IPS DF 6.9 (cell line): ENCODE measurements at regions not wholly inside any gene's neighbourhood (a gene's known extent, or its start where the extent isn't known, plus 50 kb on each side); places are given as distances from the start of the nearest gene placed in this dataset.

Source experiments
- DNase-seq: peaks from one replicate; pipeline ENCODE4 v3.0.0-alpha.2; 2013; ENCODE audit warnings: low read depth, low spot score
- H3K27ac ChIP-seq: one replicate; pipeline ENCODE4 v1.5.1; 2013; ENCODE audit warnings: low read length, control low read depth
- H3K27me3 ChIP-seq: 2 replicates; pipeline ENCODE4 v1.6.1; 2013; ENCODE audit warnings: mild to moderate bottlenecking, low read length; ENCODE audit not compliant: control insufficient read depth, insufficient read depth
- H3K36me3 ChIP-seq: 2 replicates; pipeline ENCODE4 v1.6.1; 2013; ENCODE audit warnings: low read length; ENCODE audit not compliant: control insufficient read depth, insufficient read depth
- H3K4me1 ChIP-seq: 2 replicates; pipeline ENCODE4 v1.6.1; 2013; ENCODE audit warnings: low read length; ENCODE audit not compliant: control insufficient read depth, insufficient read depth
- H3K4me3 ChIP-seq: 2 replicates; pipeline ENCODE4 v1.5.1; 2013; ENCODE audit warnings: mild to moderate bottlenecking, low read length
- H3K9me3 ChIP-seq: 2 replicates; pipeline ENCODE4 v1.6.1; 2013; ENCODE audit warnings: low read length, inconsistent platforms; ENCODE audit not compliant: control insufficient read depth, insufficient read depth
- WGBS: extraction: QIAGEN DNeasy Blood & Tissue Kit; methylation state at CpG from one replicate; pipeline ENCODE4 v1.1.7; 2013; ENCODE audit warnings: mixed read lengths, missing lambda C conversion rate; ENCODE audit not compliant: insufficient read length, insufficient coverage; 5-methylcytosine and 5-hydroxymethylcytosine counted together

DNA sequence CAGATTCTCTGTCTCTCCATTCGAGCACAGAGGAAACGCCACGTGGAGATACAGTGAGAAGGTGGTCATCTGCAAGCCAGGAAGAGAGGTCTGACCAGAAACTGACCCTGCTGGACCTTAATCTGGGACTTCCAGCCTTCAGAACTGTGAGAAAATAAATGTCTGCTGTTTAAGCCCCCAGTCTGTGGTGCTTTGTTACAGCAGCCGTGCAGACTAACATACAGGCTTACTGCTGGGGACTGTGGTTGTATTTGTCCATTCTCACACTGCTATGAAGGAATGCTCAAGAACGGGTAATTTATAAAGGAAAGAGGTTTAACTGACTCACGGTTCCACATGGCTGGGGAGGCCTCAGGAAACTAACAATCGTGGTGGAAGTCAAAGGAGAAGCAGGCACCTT is 432.7 kb downstream of the IRS1 start:
- WGBS, result no CpG with 5 or more reads among the region's 7 CpGs
- Histone ChIP-seq H3K36me3 (no peaks in the 10 kb centered on the region), H3K4me1 (0 out of 2 replicates have a peak, but pooled peaks cover 1% of the 10 kb centered on the region), H3K27ac (no peak overlapping the region), H3K4me3 (no peak overlapping the region), H3K27me3 (no peaks in the 10 kb centered on the region), H3K9me3 (no peaks in the 10 kb centered on the region)
- DNase-seq, result no peak

DNA sequence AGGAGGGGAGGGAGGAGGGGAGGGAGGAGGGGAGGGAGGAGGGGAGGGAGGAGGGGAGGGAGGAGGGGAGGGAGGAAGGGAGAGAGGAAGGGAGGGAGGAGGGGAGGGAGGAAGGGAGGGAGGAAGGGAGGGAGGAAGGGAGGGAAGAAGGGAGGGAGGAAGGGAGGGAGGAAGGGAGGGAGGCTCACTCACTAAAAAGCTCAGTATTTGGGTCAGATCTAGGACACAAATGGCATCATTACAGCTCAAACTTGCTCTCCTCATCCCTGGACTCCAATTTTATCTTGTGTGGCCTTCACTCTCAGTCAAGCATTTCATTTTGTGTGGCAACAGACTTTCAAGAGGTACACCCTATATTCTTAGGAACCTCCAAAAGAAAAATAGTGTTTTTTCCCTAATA is 435.4 kb downstream of the IRS1 start:
- DNase-seq, result no peak
- no peaks in the 10 kb centered on the region for H3K4me1 ChIP-seq
- H3K36me3 ChIP-seq, result no peaks in the 10 kb centered on the region
- H3K4me3 ChIP-seq, result no peak overlapping the region
- no peaks in the 10 kb centered on the region for H3K9me3 ChIP-seq
- H3K27me3 ChIP-seq, result no peaks in the 10 kb centered on the region
- no peak overlapping the region for H3K27ac ChIP-seq

DNA sequence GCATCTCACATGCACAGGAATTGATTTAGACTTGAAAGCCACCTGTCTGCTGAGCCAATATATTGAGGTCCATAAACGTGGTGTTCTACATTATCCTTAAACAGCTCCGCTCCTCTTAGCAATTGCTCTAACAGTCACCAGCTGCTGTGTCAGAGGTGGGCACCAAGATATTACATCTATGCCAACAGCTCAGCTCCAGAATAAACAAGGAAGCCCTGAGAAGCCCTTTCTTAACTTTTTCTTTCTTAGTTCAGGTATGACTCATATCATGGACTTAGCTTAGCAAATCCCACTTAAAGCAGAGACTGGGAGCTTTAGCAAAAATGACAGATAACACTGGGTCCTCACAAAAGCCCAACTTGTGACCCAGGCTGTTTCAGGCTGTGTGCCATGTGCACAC is 436.6 kb downstream of the IRS1 start:
- no CpG with 5 or more reads among the region's 2 CpGs for WGBS
- no peaks in the 10 kb centered on the region for H3K36me3 ChIP-seq
- no peaks in the 10 kb centered on the region for H3K27me3 ChIP-seq
- no peaks in the 10 kb centered on the region for H3K9me3 ChIP-seq
- no peak for DNase-seq
- H3K27ac ChIP-seq, result no peak overlapping the region
- no peak overlapping the region for H3K4me3 ChIP-seq
- no peaks in the 10 kb centered on the region for H3K4me1 ChIP-seq

DNA sequence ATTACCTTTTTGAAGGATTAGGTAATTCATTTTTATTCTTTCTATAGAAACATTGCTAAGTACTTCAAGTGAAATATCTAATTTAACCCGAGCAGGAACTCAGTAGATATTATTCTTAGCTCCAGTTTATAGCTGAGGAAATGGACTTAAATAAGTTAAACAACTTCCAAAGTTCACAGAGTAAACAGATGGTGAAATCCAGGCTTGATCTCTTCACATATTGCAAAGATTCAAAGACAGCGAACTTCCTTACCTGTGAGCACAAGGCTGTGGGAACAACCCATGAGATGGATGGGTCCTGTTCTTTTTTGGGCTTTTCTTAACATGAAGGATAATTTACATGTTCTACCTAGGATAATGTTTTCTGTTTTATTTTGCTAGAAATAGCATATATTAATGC is 439.0 kb downstream of the IRS1 start:
- no peak overlapping the region for H3K27ac ChIP-seq
- no CpG with 5 or more reads among the region's 2 CpGs for WGBS
- no peaks in the 10 kb centered on the region for H3K9me3 ChIP-seq

DNA sequence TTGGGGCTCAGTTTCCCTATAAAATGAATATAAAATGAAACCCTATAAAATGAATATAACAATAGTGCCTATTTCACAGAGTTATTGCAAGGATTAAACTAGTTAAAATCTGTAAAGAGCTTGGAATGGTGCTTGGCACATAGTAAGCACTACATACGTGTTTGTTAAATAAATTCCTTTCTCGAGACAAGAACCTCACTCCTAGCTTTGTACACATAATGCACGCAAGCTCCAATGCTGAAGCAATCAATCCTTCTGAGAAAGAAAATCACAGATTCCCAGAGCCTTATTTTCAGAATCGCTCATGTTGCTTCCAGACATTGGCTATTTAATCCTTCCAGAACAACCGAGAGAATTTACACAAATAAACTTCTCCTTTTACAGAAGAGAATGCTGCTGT is 440.9 kb downstream of the IRS1 start:
- no peaks in the 10 kb centered on the region for H3K4me1 ChIP-seq
- no peak overlapping the region for H3K4me3 ChIP-seq
- WGBS, result no CpG with 5 or more reads among the region's 5 CpGs
- H3K27me3 ChIP-seq, result no peaks in the 10 kb centered on the region
- no peak for DNase-seq
- no peaks in the 10 kb centered on the region for H3K9me3 ChIP-seq
- H3K36me3 ChIP-seq, result no peaks in the 10 kb centered on the region
- no peak overlapping the region for H3K27ac ChIP-seq

More for the DNA sequence above, 439.0 kb downstream of the IRS1 start:
- no peak for DNase-seq
- H3K27me3 ChIP-seq, result no peaks in the 10 kb centered on the region
- no peak overlapping the region for H3K4me3 ChIP-seq
- no peaks in the 10 kb centered on the region for H3K4me1 ChIP-seq
- H3K36me3 ChIP-seq, result no peaks in the 10 kb centered on the region

DNA sequence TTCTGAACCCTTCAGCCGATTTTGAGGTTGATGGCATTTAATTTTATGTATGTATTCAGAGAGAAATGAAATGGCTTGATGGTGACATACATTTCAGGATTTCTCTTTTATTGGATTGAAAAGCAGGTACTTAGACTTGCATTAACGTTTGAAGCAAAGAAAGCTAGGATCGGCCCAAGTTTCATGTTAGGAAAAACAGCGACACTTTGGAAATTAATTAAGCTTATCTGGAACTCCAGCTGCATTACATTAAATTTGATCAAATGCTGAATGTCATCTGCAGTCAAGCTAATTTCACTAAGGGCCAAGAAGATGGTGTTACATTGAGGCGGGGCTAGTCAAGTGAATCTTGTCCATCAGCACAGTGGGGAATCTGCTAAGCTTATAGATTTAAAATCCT is 441.8 kb downstream of the IRS1 start:
- Histone ChIP-seq H3K27ac (no peak overlapping the region), H3K4me1 (no peaks in the 10 kb centered on the region), H3K36me3 (no peaks in the 10 kb centered on the region), H3K9me3 (no peaks in the 10 kb centered on the region), H3K4me3 (no peak overlapping the region), H3K27me3 (no peaks in the 10 kb centered on the region)
- DNase-seq, result no peak
- WGBS, result no CpG with 5 or more reads among the region's 5 CpGs

DNA sequence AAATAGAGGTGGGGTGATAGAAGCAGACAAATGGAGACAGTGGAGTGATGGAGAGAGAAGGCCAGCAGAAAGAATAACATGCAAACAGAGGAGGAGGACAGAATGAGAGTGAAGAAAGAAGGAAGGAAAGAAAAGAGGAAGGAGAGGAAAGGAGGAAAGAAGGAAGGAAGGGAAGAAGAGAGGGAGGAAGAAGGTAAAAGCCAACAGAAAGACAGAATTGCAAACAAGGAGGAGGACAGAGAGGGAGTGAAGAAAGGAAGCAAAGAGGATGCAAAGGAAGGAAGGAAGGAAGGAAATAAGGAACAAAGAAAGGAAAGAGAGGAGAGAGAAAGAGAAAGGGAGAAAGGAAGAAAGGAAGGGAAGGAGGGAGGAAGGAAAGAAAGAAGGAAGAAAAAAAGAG is 444.0 kb downstream of the IRS1 start:
- Histone ChIP-seq H3K4me1 (no peaks in the 10 kb centered on the region), H3K9me3 (no peaks in the 10 kb centered on the region), H3K27me3 (no peaks in the 10 kb centered on the region), H3K36me3 (no peaks in the 10 kb centered on the region), H3K4me3 (no peak overlapping the region), H3K27ac (no peak overlapping the region)
- DNase-seq, result no peak

DNA sequence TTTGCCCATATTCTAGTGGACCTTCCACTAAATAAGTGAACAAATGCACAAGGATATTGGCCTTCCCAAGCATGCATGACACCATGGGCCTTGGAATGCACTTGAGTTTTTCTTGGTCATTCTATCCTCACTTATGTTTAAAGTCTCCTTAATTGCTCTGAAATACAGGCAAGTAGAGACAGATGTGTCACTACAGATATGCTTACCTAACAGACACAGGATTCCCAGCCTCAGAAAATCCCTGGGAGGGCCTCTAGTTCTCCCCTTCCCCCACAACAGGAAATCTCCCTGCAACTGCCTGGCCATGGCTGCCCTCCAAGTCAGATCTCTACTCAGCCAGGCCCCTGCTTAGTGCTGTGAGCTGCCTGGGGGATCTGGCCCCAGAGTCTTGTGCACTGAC is 445.2 kb downstream of the IRS1 start:
- H3K4me3 ChIP-seq, result no peak overlapping the region
- no peaks in the 10 kb centered on the region for H3K9me3 ChIP-seq
- H3K4me1 ChIP-seq, result no peaks in the 10 kb centered on the region
- H3K27ac ChIP-seq, result no peak overlapping the region
- no peak for DNase-seq
- H3K27me3 ChIP-seq, result no peaks in the 10 kb centered on the region
- H3K36me3 ChIP-seq, result no peaks in the 10 kb centered on the region

DNA sequence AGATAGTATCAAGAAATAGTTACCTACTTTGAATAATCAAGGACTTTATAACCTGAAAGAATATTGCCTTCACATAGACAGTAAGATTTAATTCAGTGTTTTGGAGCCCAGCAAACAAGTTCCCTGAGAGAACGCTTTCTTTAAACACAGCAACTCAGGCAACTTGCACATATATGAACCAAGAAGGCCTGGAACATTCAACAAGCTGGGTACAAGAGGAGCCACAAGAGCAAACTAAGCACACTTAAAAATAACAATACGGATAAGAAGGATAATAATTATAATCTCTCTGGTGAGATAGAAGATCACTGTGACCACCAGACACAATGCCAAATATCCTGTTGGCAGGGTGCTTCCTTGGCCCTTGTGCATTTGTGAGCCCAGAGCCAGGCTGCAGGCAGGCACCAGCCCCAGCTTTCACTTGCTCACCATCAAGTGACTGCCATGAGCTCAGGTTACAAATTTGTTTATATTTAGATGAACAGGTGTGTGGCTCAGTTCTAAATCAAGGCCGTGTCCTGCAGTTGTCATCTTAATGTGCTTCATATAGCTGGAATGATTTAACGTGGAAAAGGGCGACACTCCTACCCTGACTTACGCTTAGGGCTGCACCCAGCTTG is 446.6 kb downstream of the IRS1 start:
- Histone ChIP-seq H3K27me3 (no peaks in the 10 kb centered on the region), H3K9me3 (no peaks in the 10 kb centered on the region), H3K4me1 (no peaks in the 10 kb centered on the region), H3K4me3 (no peak overlapping the region), H3K27ac (no peak overlapping the region), H3K36me3 (no peaks in the 10 kb centered on the region)
- no peak for DNase-seq
- no CpG with 5 or more reads among the region's 6 CpGs for WGBS

DNA sequence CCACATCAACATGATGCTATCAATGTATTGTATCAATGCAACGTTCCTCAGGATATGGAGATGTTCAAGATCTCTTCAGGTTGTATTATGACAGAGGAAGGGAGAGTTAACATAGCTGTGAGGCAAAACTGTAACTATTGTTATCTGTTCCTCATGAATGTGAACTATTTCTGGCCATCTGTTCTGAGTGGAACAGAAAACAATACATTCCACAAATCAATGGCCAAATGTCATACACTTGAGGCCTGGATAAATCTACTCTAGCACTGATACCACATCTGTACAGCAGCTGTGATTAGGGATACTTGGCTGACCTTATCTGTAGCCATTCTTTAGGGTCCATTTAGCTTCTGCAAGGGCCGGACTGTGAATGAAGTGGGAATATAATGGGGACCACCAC is 447.9 kb downstream of the IRS1 start:
- Histone ChIP-seq H3K4me1 (no peaks in the 10 kb centered on the region), H3K27me3 (no peaks in the 10 kb centered on the region)
- no CpG with 5 or more reads among the region's 2 CpGs for WGBS

DNA sequence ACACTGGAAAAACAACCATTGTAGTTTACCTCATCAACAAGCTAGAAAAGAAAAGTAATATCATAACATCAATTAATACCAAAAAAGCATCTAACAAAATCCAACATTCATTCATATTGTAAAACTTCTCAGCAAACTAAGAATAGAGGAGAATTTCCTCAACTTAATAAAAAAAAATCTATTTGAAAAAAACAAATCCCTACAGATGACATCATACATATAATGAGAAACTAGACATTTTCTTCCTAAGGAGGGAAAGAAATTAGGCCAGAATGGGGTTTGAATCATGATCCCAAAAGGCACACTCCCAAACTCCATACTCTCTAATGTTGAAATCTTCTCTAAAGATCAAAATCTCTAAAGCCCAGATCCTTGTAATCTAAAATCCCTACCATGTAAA is 460.0 kb downstream of the IRS1 start:
- no peak overlapping the region for H3K27ac ChIP-seq
- no peaks in the 10 kb centered on the region for H3K4me1 ChIP-seq
- DNase-seq, result no peak
- no peak overlapping the region for H3K4me3 ChIP-seq
- no peaks in the 10 kb centered on the region for H3K36me3 ChIP-seq
- H3K9me3 ChIP-seq, result no peaks in the 10 kb centered on the region
- H3K27me3 ChIP-seq, result no peaks in the 10 kb centered on the region

More for the DNA sequence above, 447.9 kb downstream of the IRS1 start:
- Histone ChIP-seq H3K36me3 (no peaks in the 10 kb centered on the region), H3K27ac (no peak overlapping the region), H3K4me3 (no peak overlapping the region), H3K9me3 (no peaks in the 10 kb centered on the region)
- no peak for DNase-seq
